ENCODE measurements at regions not wholly inside any gene's neighbourhood (a gene's known extent, or its start where the extent isn't known, plus 50 kb on each side); places are given as distances from the start of the nearest gene placed in this dataset.

GRCh38 chr10:131676046-131676799, 224.6 kb upstream of the PPP2R2D start:
- TF ChIP-seq CTCF (IDR thresholded peaks at IDR 0.05), result no peak

DNA sequence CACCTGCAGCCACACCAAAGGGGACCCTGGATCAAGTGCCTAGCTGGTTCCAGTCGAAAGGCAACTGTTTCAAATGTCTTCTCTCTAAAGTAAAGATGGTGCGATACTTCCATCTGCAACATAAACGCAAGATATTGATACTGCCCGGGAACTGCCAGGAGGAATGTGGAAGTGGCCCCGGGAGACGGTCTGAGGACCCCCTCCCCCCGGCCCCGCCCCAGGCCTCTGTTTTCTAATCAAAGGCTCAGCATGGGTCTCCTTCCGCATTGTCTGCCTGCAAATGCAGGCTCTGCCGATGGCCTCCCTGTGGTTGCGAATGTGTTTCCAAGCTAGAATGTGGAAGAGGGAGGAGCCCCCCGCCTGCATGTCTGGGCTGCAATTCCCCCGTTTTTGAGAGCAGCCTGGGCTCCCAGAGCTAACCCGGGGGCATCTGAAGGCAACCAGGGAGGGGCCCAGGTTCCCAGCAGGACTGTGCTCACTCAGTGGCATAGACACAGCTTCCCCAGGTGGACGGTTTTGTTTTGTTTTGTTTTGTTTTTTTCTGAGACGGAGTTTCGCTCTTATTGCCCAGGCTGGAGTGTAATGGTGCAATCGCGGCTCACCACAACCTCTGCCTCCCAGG, 223.9 kb upstream of the PPP2R2D start:
- H3K4me1 ChIP-seq (ENCODE audit: control insufficient read depth in 1 of 2, low read depth in 2 of 2), result no peaks in the 10 kb centered on the region
- no peaks in the 10 kb centered on the region for H3K36me3 ChIP-seq
- no peak overlapping the region for H3K27ac ChIP-seq
- no peak for TF ChIP-seq CTCF (IDR thresholded peaks at IDR 0.05)
- H3K4me3 ChIP-seq, result no peak overlapping the region
- no peak for ATAC-seq (ENCODE audit: insufficient number of reproducible peaks, low FRiP score, low read depth)
- no peaks in the 10 kb centered on the region for H3K27me3 ChIP-seq (replicated peaks; ENCODE audit: insufficient read depth)
- H3K9me3 ChIP-seq, result no peaks in the 10 kb centered on the region
- DNase-seq (ENCODE audit: low spot score), result no peak

More at GRCh38 chr10:131676046-131676799, 224.6 kb upstream of the PPP2R2D start:
- no peaks in the 10 kb centered on the region for H3K4me1 ChIP-seq (ENCODE audit: control insufficient read depth in 1 of 2, low read depth in 2 of 2)
- ATAC-seq (ENCODE audit: insufficient number of reproducible peaks, low FRiP score, low read depth) (no peak), DNase-seq (ENCODE audit: low spot score) (no peak)
- H3K36me3 ChIP-seq, result no peaks in the 10 kb centered on the region
- no peak overlapping the region for H3K4me3 ChIP-seq
- H3K9me3 ChIP-seq, result no peaks in the 10 kb centered on the region
- H3K27ac ChIP-seq, result no peak overlapping the region
- no peaks in the 10 kb centered on the region for H3K27me3 ChIP-seq (replicated peaks; ENCODE audit: insufficient read depth)

- H3K4me3 ChIP-seq, result no peak overlapping the region
- H3K4me1 ChIP-seq (ENCODE audit: control insufficient read depth in 1 of 2, low read depth in 2 of 2), result no peaks in the 10 kb centered on the region
- DNase-seq (ENCODE audit: low spot score) (no peak), ATAC-seq (ENCODE audit: insufficient number of reproducible peaks, low FRiP score, low read depth) (no peak)
- no peak overlapping the region for H3K27ac ChIP-seq
- no peak for TF ChIP-seq CTCF (IDR thresholded peaks at IDR 0.05)
- no peaks in the 10 kb centered on the region for H3K9me3 ChIP-seq
- H3K27me3 ChIP-seq (replicated peaks; ENCODE audit: insufficient read depth), result no peaks in the 10 kb centered on the region
- H3K36me3 ChIP-seq, result no peaks in the 10 kb centered on the region
These were observed 223.1 kb upstream of the PPP2R2D start for GRCh38 chr10:131677671-131678070.

- Histone ChIP-seq H3K4me3 (no peak overlapping the region), H3K27ac (no peak overlapping the region), H3K27me3 (replicated peaks; ENCODE audit: insufficient read depth) (no peaks in the 10 kb centered on the region), H3K4me1 (ENCODE audit: control insufficient read depth in 1 of 2, low read depth in 2 of 2) (no peaks in the 10 kb centered on the region), H3K9me3 (no peaks in the 10 kb centered on the region), H3K36me3 (no peaks in the 10 kb centered on the region)
- TF ChIP-seq CTCF (IDR thresholded peaks at IDR 0.05), result no peak
- ATAC-seq (ENCODE audit: insufficient number of reproducible peaks, low FRiP score, low read depth) (no peak), DNase-seq (ENCODE audit: low spot score) (no peak)
These were observed 222.6 kb upstream of the PPP2R2D start for GRCh38 chr10:131678171-131678570.

DNA sequence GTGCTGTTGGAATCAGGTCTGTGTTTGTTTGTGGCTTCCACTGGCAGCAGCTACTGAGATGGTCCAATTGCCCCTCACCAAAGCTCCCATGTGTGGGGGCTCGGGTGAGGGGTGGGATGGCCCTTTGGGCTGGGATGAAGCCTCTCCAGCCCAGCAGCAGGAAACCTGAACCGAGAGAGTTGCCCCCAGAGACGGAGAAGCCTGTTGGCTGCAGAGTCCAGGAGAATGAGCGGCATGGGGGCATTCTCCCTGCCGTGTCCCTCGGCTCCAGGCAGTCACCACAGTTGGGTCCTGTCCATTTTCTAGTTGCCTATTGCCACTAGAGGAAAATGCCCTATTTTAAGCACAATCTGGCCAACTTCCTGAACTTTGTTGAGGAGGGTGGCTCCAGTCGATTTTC, 222.2 kb upstream of the PPP2R2D start:
- no peaks in the 10 kb centered on the region for H3K9me3 ChIP-seq
- no peak for DNase-seq (ENCODE audit: low spot score)
- H3K27me3 ChIP-seq (replicated peaks; ENCODE audit: insufficient read depth), result no peaks in the 10 kb centered on the region
- no peaks in the 10 kb centered on the region for H3K4me1 ChIP-seq (ENCODE audit: control insufficient read depth in 1 of 2, low read depth in 2 of 2)
- ATAC-seq (ENCODE audit: insufficient number of reproducible peaks, low FRiP score, low read depth), result no peak
- no peaks in the 10 kb centered on the region for H3K36me3 ChIP-seq
- no peak overlapping the region for H3K4me3 ChIP-seq
- no peak overlapping the region for H3K27ac ChIP-seq
- TF ChIP-seq CTCF (IDR thresholded peaks at IDR 0.05), result no peak

Data from thoracic aorta (tissue), 2 donors.